ENCODE measurements at regions not wholly inside any gene's neighbourhood (a gene's known extent, or its start where the extent isn't known, plus 50 kb on each side); places are given as distances from the start of the nearest gene placed in this dataset.

DNA sequence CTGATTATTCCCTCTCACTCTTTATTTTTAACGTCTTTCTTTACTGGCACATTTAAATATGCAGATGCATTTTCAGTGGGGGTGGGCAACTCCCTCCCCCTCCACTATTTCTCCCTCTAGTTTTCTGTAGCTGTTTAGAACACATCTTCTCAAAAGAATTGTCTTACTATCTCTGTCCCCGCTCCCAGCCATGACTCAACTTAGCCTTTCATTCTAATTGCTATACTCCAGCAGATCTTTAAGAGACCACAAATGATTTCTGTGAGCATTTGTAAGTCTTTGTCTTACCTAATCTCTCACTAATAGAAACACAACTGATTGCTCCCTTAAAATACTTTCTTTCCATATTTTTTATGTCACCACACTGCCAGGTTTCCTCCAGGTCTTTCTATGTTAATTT lies 350.9 kb downstream of the SPRY2 start:
- TF ChIP-seq TCF7L2 (IDR thresholded peaks at IDR 0.05; ENCODE audit: borderline replicate concordance, extremely low read depth, insufficient read depth, insufficient read length) (no peak), POLR2AphosphoS5 (IDR thresholded peaks at IDR 0.05; ENCODE audit: low read depth, low read length) (no peak), POLR2A (IDR thresholded peaks at IDR 0.05; ENCODE audit: borderline replicate concordance, extremely low read depth, insufficient read depth, insufficient read length) (no peak), ZFX (IDR thresholded peaks at IDR 0.05) (no peak), FOSL1 (IDR thresholded peaks at IDR 0.05; ENCODE audit: low read depth) (no peak)
- TF ChIP-seq, protein P1, sequence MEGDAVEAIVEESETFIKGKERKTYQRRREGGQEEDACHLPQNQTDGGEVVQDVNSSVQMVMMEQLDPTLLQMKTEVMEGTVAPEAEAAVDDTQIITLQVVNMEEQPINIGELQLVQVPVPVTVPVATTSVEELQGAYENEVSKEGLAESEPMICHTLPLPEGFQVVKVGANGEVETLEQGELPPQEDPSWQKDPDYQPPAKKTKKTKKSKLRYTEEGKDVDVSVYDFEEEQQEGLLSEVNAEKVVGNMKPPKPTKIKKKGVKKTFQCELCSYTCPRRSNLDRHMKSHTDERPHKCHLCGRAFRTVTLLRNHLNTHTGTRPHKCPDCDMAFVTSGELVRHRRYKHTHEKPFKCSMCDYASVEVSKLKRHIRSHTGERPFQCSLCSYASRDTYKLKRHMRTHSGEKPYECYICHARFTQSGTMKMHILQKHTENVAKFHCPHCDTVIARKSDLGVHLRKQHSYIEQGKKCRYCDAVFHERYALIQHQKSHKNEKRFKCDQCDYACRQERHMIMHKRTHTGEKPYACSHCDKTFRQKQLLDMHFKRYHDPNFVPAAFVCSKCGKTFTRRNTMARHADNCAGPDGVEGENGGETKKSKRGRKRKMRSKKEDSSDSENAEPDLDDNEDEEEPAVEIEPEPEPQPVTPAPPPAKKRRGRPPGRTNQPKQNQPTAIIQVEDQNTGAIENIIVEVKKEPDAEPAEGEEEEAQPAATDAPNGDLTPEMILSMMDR (IDR thresholded peaks at IDR 0.05 in 2 of 3, conservative IDR thresholded peaks at IDR 0.05 in 1 of 3; ENCODE audit: borderline replicate concordance in 1 of 3, insufficient read depth in 1 of 3, low read depth in 2 of 3, low read length in 2 of 3), result no peak
